SK-N-SH (cell line): ENCODE measurements at regions not wholly inside any gene's neighbourhood (a gene's known extent, or its start where the extent isn't known, plus 50 kb on each side); places are given as distances from the start of the nearest gene placed in this dataset.

Experiments used
- CTCF ChIP-seq: fragments of 200-600 bp; sonication (generic); IDR thresholded peaks from 2 replicates; pipeline ENCODE4 v1.6.1; 2017; ENCODE audit warnings: antibody characterized with exemption, mild to moderate bottlenecking, moderate library complexity
- EZH2phosphoT487 ChIP-seq: fragments of 200-600 bp; sonication (generic); IDR thresholded peaks from 2 replicates; pipeline ENCODE4 v1.6.1; 2017; ENCODE audit warnings: low read depth, mixed run types, mild to moderate bottlenecking, antibody characterized with exemption, moderate library complexity, borderline replicate concordance
- MAX ChIP-seq: IDR thresholded peaks from 2 replicates; pipeline ENCODE4 v1.4.0; 2012; ENCODE audit warnings: low read depth
- MXI1 ChIP-seq: IDR thresholded peaks from 2 replicates; pipeline ENCODE4 v1.6.1; 2012; ENCODE audit warnings: mild to moderate bottlenecking, low read depth, low read length, improper control_type of control experiment
- POLR2AphosphoS5 ChIP-seq: IDR thresholded peaks from 2 replicates; pipeline ENCODE4 v1.6.1; 2012; ENCODE audit warnings: low read depth, low read length
- TAF1 ChIP-seq: IDR thresholded peaks from 2 replicates; pipeline ENCODE4 v1.6.1; 2012; ENCODE audit warnings: low read depth, mild to moderate bottlenecking, low read length, moderate library complexity, borderline replicate concordance

- TF ChIP-seq POLR2AphosphoS5 (no peak), TAF1 (no peak), MAX (no peak), CTCF (no peak), EZH2phosphoT487 (no peak), MXI1 (no peak)
Measured at GRCh38 chr1:29414086-29414485, 177.8 kb downstream of the PTPRU start.
